HG03432 (cell line): ENCODE measurements at regions not wholly inside any gene's neighbourhood (a gene's known extent, or its start where the extent isn't known, plus 50 kb on each side); places are given as distances from the start of the nearest gene placed in this dataset.

Source experiments
- ATAC-seq: cut with Tn5 transposase; IDR thresholded peaks from one replicate; pipeline ENCODE4 v1.9.1; 2021; ENCODE audit warnings: mild to moderate bottlenecking, moderate library complexity; ENCODE audit not compliant: unreplicated experiment

- no peak for ATAC-seq
Measured at GRCh38 chr10:126846959-126847358, 58.3 kb upstream of the DOCK1 start.

DNA sequence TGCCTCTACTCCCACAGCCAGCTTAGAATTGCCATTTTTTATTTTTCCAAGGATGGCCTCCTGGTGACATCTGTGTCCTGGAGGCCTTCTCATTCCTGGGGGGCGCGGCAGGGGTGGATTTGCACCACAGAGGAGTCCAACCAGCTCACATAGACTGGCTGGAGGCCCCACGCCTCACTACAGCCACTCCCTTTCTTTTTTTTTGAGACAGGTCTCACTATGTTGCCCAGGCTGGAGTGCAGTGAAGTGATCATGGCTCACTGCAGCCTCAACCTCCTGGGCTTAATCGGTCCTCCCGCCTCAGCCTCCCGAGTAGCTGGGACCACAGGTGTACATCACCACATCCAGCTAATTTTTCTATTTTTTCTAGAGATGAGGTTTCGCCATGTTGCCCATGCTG, 57.6 kb upstream of the DOCK1 start:
- ATAC-seq: no peak

DNA sequence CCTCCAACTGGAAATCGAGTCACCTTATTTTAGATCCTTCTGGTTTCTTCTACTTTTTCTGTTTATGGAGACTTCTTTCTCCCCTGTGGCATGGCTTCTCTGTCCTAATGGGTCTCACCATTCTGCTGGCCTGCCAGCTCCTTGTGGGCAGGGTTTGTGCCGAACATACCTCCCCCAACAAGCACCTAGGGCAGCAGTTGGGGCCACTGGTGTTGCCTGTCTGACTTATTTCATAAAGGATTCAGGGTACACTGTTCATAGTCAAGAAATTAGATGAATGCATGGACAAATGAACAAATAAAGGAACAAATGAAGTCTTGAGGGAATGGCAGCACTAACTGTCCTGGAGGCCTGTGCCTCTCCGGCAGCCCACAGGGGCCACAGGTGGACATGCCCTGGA, 55.6 kb upstream of the DOCK1 start:
- no peak for ATAC-seq

GRCh38 chr10:126851414-126852108, 53.7 kb upstream of the DOCK1 start:
- ATAC-seq: no peak

DNA sequence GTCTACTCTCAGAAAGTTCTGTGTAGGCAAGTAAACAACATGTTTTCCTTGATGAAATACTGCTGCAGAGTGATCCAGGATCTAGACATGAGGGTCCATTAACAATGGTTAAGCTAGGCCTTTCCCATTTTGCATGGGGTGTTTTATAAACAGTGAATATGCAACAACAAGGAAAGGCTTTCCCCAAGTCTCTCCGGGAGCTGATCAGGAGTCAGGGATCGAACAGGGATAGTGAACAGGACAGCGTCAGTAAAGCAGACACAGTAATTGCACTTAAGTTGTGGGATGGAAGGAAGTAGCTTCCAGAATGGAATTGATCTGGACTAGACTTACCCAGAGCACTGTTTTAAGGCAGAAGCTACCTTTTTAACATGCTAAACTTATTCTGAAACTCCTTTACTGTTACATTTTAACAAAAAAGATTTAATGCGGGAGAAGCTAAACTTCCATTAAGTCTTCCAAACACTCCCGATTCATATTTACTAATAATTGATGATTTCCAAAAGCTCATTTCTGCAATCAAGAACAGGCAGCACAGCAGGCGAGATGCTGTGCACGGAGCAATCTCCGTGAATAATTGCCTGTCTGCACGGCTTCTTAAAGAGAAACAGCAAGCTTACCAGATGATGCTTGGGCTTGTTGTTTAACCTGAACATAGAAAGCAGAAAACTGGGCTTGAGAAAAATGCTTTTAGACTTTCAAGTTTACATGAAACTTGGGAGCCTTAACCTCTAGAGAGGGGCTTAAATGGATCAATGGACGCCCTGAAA, 50.3 kb upstream of the DOCK1 start:
- ATAC-seq: no peak
